ENCODE measurements at regions not wholly inside any gene's neighbourhood (a gene's known extent, or its start where the extent isn't known, plus 50 kb on each side); places are given as distances from the start of the nearest gene placed in this dataset.

DNA sequence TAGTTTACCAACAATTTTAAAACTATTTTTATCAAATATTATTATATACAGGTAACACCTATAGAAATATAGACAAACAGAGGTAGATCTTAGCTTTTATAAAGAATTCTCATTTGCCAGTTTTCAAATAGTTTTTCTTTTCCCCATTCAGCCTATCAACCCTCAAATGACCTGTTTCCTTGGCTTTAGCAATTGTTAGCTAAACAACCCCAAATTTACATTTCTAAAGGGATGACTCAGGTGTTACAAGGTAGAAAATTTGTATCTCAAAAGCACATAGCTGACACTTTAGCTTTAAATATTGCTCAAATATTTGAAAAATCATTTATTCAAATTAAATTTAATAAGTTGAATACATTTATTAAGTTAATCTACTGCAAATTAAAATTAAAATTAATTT, 1207.2 kb downstream of the SLITRK1 start:
- TF ChIP-seq, protein P1, sequence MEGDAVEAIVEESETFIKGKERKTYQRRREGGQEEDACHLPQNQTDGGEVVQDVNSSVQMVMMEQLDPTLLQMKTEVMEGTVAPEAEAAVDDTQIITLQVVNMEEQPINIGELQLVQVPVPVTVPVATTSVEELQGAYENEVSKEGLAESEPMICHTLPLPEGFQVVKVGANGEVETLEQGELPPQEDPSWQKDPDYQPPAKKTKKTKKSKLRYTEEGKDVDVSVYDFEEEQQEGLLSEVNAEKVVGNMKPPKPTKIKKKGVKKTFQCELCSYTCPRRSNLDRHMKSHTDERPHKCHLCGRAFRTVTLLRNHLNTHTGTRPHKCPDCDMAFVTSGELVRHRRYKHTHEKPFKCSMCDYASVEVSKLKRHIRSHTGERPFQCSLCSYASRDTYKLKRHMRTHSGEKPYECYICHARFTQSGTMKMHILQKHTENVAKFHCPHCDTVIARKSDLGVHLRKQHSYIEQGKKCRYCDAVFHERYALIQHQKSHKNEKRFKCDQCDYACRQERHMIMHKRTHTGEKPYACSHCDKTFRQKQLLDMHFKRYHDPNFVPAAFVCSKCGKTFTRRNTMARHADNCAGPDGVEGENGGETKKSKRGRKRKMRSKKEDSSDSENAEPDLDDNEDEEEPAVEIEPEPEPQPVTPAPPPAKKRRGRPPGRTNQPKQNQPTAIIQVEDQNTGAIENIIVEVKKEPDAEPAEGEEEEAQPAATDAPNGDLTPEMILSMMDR (IDR thresholded peaks at IDR 0.05), result no peak
- no peak for TF ChIP-seq POLR2A (IDR thresholded peaks at IDR 0.05)
- no peak for TF ChIP-seq POLR2AphosphoS5 (IDR thresholded peaks at IDR 0.05)

All from upper lobe of left lung (tissue), 4 donors.